ENCODE measurements at regions not wholly inside any gene's neighbourhood (a gene's known extent, or its start where the extent isn't known, plus 50 kb on each side); places are given as distances from the start of the nearest gene placed in this dataset.
"Not testable (repeated sequence)": the region's sequence is repeated elsewhere in the genome, so short reads cannot be mapped to it uniquely, and the experiment has no call there.

GRCh38 chr16:9028491-9028890, 63.0 kb upstream of the HAPSTR1 start:
- not testable (repeated sequence) for TF ChIP-seq CTCF, POLR2A, POLR2AphosphoS5 (IDR thresholded peaks at IDR 0.05)
